ENCODE measurements at regions not wholly inside any gene's neighbourhood (a gene's known extent, or its start where the extent isn't known, plus 50 kb on each side); places are given as distances from the start of the nearest gene placed in this dataset.
"Not testable (repeated sequence)": the region's sequence is repeated elsewhere in the genome, so short reads cannot be mapped to it uniquely, and the experiment has no call there.

DNA sequence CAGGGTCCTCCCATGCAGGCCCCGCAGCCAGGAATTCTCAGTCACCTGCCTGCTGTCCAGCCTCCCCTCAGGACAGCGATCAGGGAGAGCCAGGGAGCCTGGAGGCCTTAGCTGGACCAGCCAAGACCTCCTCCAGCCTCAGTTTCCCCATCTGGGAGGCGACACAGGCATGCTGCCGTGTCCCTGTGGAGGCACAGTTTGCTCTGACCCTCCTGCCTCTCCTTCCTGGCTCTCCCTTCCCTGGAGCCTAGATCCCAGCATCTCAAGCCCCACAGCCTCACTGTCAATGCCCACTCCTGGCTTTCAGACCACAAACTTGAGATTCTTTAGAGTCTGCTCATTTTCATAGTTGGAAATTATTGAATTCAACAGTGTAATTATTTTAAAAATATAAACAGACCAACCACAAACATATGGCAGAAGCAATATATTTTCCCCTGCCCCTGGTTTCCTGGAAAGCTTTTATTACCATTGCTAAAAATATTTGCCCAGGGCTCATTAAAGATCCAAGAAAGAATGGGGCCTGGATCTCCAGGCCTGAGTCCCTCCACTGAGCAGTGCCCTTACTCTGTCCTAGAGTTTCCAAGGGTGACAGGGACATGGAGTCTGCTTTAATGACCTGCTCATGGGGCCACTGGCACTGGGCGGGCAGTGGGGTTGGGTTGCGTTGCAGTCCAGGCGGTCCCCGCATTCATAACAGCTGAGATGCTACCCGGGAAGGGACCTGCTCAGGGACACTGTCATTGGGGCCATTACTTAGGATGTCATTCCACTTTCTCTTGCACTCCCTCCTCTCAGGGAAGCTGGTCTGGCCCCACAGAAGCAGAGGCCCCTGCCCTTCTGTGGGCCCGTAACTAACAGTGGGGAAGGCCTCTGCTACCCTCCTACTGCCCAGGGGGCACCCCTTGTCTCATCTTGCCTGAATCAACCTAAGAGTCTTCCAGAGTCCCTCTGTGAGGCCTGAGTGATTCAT lies 81.6 kb upstream of the CHST15 start:
- no peak for DNase-seq

DNA sequence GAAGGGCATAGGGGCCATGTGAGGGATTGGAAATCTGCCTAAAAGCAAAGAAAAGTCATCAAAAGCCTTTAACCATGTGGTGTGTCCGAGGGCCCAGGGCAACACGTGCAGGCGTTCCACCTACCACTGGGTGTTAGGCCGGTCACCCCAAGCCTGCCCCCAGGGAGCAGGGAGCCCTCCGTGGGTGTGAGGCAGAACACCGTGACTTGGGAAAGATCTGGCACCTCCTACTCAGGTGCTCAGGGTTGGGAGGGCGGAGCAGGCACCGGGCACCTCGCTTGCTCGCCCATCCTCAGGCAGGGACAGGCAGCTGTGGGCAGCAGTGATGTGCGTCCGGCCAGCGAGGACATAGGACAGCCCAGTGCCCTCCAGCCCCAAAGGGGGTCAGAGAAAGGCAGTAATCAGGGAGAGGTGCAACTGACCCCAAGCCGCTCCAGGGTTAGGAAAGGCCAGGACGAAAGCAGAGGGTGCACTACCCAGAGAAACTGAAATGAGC lies 80.7 kb upstream of the CHST15 start:
- no peak for DNase-seq

DNA sequence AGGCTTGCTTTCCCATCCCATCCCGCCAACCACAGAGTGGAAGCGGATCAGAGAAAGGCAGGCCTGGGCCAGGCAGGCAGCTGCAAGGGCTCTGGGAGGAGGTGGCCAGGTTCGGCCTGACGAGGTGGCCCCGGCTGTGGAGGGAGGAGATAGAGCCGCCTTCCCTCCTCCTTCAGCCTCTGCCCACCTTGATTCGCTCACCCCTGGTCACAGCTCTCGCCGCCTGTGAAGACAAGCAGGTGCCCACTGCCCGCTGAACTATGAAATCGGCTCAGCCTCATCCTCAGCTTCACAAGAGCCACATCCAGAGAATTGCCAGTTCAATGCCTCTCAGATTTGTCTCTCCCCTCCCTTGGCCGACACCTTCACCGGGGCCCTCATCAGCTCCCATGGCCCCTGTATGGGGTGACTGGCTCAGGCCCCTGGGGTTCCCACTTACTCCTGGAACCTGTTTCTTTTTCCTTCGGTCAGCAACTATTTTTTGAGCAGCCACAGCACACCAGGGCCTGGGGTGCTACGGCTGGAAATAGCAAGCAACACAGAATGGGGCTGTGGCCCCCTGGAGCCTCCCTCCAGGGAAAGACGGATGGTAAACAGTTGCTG lies 80.0 kb upstream of the CHST15 start:
- DNase-seq = no peak

DNA sequence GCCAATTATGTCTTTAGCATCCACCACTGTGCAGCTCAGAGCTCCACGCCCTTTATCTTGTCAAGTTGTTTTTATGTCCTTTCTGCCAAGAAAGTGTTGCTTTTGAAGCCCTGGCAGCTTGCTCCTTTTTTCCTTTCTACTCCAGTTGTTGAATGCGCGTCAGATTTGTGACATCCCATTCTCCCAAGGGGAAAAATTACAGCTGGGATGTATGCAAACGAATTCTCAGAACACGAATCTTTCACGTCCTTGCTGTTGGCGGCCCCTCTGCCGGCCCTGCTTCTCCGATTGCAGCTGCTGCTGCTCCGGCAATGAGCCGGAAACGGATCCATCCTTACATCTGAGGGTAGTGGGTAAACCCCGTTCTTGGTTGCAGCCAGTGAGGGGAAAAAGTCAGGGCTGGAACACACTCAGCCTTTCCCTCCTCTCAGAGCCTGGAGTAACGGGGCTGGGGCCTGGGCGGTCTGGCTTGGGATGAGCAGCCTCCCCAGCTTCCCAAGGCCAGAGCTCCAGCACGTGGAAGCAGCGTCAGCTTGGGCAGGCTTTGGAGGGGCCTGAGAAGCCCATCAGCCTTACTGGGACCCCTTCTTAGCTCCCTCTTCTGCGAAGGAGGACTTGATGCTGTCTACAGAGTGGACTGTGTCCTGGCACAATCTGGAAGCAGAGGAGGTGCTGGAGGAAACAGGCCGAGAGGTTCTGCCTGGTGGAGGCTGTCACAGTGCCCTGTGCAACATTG lies 79.0 kb upstream of the CHST15 start:
- DNase-seq = no peak

- no peak for DNase-seq
Measured at GRCh38 chr10:124171561-124171960, 78.2 kb upstream of the CHST15 start.

DNA sequence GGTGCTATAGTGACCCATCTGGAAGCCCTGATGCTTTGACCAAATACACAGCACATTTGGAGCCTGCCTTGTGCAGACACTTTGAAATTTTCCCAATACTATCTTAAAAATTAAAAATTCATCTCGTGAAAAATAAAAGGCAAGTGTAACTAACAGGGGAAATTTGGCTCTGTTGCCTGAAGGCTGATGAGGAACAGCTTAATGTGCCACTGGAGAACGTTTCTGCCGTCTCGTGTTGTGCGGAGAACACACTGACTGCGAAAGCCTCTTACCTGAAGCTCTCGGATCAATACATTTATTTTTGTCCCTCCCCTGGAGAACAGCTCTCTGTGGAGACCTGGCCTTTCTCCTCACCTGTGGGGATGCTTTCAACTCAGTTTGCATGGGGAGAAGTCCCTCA lies 77.2 kb upstream of the CHST15 start:
- DNase-seq = no peak

- DNase-seq = no peak
Measured at GRCh38 chr10:124168991-124169802, 75.8 kb upstream of the CHST15 start.

GRCh38 chr10:124168581-124168980 lies 75.2 kb upstream of the CHST15 start:
- DNase-seq = no peak

DNA sequence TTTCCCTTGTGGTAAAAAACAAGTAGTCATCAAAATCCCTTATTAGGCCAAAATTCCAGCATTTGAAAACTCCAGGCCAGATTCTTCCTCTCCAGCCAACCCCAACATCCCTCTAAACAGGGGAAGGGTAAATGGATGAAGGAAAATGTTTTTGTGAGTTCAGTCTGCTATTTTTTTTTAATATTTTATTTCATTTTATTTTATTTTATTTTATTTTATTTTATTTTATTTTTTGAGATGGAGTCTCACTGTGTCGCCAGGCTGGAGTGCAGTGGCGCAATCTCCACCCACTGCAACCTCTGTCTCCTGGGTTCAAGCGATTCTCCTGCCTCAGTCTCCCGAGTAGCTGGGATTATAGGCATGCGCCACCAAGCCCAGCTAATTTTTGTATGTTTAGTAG lies 74.5 kb upstream of the CHST15 start:
- DNase-seq = not testable (repeated sequence)

DNA sequence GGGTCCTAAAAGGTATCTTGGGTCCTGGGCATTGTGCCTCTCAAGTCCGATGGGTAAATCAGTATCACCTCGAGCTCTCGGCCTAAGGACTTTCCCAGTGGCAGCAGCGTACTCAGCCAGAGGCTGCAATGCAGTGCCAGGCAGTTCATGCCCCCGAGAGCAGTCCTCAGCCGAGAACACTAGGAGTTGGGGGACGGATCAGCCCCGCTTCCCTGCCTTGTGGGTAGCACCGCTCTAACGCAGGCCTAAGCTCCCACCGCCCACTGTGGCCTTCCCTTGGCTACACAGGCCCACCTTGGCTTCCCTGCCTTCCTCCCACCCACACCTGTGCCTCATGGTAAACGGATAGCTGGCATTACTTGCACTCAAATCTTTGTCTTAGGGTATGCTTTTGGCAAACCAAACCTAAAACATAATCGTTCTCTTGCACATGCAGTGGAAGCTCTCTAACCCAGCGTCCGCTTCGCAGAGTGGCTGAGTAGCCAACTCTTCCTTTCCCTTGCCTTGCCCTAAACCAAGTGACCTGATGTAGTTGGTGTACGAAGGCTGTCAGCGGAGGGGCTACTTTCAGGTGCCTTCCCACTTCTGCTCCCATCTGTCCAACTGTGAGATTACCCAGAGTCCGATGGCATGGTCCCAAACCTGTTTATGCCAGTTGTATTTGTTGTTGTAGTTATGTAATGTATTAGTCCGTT lies 73.2 kb upstream of the CHST15 start:
- DNase-seq = no peak

DNA sequence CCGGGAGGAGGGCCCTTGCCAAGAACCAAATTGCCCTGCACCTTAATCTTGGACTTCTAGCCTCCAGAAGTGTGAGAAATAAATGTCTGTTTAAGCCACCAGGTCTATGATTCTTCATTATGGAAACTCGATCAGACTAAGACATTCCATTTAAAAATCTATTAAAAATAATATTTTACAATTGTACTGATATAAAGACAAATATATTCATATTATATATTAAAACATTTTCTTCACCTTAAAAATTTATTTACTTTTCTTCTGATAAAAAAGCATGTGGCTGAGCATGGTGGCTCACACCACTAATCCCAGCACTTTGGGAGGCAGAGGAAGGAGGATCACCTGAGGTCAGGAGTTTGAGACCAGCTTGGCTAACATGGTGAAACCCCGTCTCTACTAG lies 72.4 kb upstream of the CHST15 start:
- no peak for DNase-seq

GRCh38 chr10:124165311-124165710 lies 71.9 kb upstream of the CHST15 start:
- DNase-seq = no peak

GRCh38 chr10:124164264-124164663 lies 70.9 kb upstream of the CHST15 start:
- DNase-seq = no peak

GRCh38 chr10:124162774-124163354 lies 69.5 kb upstream of the CHST15 start:
- DNase-seq = no peak

GRCh38 chr10:124162136-124162535 lies 68.7 kb upstream of the CHST15 start:
- DNase-seq = no peak

- DNase-seq = no peak
Measured at GRCh38 chr10:124161601-124162000, 68.2 kb upstream of the CHST15 start.

- DNase-seq = no peak
Measured at GRCh38 chr10:124160943-124161582, 67.7 kb upstream of the CHST15 start.

DNA sequence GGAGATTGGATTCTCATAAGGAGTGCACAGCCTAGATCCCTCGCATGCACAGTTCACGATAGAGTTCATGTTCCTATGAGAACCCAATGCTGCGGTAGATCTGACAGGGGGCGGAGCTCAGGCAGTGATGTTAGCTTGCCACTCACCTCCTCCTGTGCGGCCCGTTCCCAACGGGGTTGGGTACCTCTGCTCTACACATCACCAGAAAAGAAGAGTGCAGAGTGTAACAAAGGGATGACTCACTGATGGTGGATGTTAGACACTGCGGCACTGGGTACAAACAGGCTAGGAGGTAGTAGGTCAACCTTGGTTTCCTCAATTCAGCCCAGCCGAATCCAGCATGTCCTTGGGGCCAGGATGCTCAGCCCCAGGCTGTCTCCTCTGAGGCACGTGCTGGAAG lies 66.8 kb upstream of the CHST15 start:
- no peak for DNase-seq

- no peak for DNase-seq
Measured at GRCh38 chr10:124159153-124159552, 65.8 kb upstream of the CHST15 start.

DNA sequence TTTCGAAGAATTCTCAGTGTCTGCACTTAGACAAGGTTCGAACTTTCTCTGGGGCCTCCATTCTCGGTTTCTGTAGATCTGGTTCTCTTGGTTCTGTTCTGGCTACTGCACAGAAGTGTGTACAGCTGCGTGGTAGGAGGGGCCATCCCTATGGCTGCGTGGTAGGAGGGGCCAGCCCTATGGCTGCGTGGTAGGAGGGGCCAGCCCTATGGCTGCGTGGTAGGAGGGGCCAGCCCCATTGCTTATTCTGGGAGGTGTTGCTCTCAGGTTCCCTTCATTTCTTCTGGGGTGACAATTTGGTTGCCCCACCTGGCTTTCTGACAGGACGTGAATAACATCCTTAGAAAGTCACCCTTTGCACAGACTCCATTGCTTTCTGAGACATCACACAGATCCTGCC lies 65.2 kb upstream of the CHST15 start:
- DNase-seq = no peak

DNA sequence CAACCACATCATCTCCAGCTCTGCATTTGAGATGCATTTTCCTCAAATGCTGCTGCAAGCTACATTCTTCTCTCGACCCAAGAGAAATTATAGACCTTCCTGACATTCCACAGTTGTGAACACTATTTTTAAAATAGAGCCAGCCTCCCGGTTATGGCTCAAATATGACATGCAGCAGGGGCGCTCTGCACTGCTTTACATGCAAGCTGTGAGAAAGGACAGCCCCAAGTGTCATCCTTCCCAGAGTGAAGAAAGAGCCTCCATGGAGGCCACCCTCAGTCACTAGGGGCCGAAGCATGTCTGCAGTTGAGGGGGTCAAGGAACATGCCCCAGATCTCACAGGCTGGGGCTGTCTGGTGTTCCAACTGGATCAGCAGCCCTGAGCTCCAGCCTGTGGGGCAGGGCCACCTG lies 63.9 kb upstream of the CHST15 start:
- DNase-seq = no peak
